ENCODE measurements at regions not wholly inside any gene's neighbourhood (a gene's known extent, or its start where the extent isn't known, plus 50 kb on each side); places are given as distances from the start of the nearest gene placed in this dataset.

DNA sequence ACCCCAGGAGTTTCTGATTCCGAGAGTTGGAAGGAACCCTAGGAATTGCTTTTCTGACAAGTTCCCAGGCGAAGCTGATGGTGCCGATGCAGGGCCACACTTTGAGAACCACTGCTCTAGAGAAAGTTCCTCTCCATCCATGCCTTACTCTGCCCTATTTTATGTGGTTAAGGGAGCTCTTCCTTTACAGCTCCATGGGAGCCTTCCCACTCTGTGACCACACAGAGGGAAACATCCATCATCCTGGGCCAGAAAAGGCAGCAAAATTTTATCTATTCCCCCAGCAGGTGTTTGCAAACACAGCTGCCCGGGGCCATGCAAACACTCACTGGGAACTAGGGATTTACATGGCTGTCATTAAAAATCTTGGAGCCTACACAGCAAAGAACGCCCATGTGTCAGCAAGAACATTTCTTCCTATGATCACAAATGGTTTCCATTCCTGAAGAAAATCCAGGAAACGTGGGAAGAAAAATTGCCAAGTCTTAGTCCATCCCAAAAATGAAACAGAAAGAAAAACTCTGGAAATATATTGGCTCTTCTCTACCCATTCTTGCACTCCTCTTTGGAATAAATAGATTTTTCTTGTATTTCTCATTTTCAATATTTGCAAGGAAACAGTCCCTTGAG lies 252.7 kb downstream of the PMP22 start:
- H3K27ac ChIP-seq: no peak overlapping the region
- TF ChIP-seq, protein P1, sequence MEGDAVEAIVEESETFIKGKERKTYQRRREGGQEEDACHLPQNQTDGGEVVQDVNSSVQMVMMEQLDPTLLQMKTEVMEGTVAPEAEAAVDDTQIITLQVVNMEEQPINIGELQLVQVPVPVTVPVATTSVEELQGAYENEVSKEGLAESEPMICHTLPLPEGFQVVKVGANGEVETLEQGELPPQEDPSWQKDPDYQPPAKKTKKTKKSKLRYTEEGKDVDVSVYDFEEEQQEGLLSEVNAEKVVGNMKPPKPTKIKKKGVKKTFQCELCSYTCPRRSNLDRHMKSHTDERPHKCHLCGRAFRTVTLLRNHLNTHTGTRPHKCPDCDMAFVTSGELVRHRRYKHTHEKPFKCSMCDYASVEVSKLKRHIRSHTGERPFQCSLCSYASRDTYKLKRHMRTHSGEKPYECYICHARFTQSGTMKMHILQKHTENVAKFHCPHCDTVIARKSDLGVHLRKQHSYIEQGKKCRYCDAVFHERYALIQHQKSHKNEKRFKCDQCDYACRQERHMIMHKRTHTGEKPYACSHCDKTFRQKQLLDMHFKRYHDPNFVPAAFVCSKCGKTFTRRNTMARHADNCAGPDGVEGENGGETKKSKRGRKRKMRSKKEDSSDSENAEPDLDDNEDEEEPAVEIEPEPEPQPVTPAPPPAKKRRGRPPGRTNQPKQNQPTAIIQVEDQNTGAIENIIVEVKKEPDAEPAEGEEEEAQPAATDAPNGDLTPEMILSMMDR (IDR thresholded peaks at IDR 0.05): no peak
- no peak for DNase-seq (ENCODE audit: low spot score in 2 of 2)
- no peaks in the 10 kb centered on the region for H3K27me3 ChIP-seq
- H3K4me1 ChIP-seq: no peaks in the 10 kb centered on the region
- H3K4me3 ChIP-seq: no peak overlapping the region
- H3K9me3 ChIP-seq: no peaks in the 10 kb centered on the region
- no peaks in the 10 kb centered on the region for H3K36me3 ChIP-seq
- intact Hi-C loops (cut with DNase I): no loop called here

DNA sequence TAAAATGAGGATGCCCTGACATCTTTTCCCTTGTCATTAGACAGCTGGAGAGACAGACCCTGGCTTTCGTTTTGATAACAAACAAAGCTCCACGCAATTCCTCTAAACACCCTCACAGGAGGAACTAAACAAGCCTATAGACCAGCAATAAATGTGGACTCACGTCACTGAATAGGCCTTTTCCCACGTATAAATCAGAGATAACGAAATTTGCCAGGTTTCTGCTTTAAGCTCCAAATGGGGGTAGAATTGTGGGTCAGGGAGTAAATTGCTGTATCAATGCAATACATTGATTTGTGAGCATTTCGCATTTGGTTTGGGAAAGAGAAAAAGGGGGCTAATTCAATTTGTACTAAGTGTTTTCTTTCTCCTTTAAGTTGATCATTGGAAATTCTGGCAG lies 256.0 kb downstream of the PMP22 start:
- no peak for DNase-seq (ENCODE audit: low spot score in 2 of 2)
- H3K9me3 ChIP-seq: no peaks in the 10 kb centered on the region
- no peaks in the 10 kb centered on the region for H3K4me1 ChIP-seq
- TF ChIP-seq, protein P1 (IDR thresholded peaks at IDR 0.05): no peak
- H3K36me3 ChIP-seq: no peaks in the 10 kb centered on the region
- intact Hi-C loops (cut with DNase I): no loop called here
- no peaks in the 10 kb centered on the region for H3K27me3 ChIP-seq
- no peak overlapping the region for H3K4me3 ChIP-seq
- H3K27ac ChIP-seq: no peak overlapping the region

DNA sequence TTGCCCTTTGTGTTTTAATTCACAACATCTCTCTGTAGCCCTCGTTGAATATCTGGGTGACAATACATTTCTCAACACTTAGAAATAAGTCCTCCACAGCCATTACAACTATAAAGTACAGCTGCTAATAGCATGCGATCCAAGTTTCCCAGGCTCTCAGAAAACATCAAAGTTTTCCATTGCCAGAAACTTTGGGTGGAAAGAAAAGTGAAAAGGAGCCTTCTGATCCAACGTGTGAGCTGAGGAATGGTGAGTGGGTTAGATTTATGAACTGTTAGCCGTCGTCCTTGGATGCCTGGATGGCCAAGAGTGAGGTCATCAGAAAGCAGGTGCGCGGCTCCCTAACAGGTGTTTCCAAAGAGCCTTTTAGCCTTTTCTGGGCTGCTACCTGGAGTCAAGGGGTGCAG lies 258.0 kb downstream of the PMP22 start:
- Histone ChIP-seq H3K36me3 (no peaks in the 10 kb centered on the region), H3K9me3 (no peaks in the 10 kb centered on the region), H3K27ac (no peak overlapping the region), H3K4me3 (no peak overlapping the region), H3K27me3 (no peaks in the 10 kb centered on the region), H3K4me1 (no peaks in the 10 kb centered on the region)
- intact Hi-C loops (cut with DNase I): no loop called here
- DNase-seq (ENCODE audit: low spot score in 2 of 2): no peak
- TF ChIP-seq, protein P1 (IDR thresholded peaks at IDR 0.05): no peak

DNA sequence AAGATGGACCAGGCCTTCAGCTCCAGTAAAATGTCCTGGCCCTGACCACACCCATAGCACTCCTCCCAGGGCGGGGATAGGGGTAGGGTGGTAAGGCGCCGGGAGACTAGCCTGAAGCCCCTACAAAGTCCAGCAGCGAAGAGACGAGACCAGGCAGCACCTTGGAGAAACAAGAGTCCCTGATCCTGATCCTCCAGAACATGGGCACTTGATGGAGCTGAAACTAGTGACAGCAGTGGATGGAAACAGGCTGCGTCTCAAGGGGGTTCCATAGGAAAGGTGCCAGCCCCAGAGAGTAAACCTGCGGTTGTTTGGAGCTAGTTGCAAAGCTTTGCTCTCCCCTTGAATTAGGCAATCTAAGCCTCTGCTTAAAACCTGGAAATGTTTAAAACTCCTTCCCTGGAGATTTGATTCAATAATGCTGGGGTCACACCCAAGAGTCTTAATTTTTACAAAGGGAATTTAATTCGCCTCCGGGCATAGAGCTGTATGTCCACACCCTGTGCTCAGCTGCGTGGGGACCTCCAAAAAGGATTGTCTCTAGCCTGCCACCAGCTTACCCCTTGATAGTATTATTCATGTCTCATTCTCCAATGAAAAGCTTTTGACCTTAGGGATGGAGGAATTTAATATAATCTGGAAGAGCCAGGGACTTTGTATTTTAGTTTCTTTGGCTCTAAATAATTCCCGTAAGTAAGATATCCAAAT lies 258.6 kb downstream of the PMP22 start:
- intact Hi-C loops (cut with DNase I): no loop called here
- TF ChIP-seq, protein P1 (IDR thresholded peaks at IDR 0.05): no peak
- H3K27me3 ChIP-seq: no peaks in the 10 kb centered on the region
- H3K27ac ChIP-seq: no peak overlapping the region
- no peak overlapping the region for H3K4me3 ChIP-seq
- no peaks in the 10 kb centered on the region for H3K36me3 ChIP-seq
- H3K9me3 ChIP-seq: no peaks in the 10 kb centered on the region
- H3K4me1 ChIP-seq: no peaks in the 10 kb centered on the region
- DNase-seq (ENCODE audit: low spot score in 2 of 2): no peak

DNA sequence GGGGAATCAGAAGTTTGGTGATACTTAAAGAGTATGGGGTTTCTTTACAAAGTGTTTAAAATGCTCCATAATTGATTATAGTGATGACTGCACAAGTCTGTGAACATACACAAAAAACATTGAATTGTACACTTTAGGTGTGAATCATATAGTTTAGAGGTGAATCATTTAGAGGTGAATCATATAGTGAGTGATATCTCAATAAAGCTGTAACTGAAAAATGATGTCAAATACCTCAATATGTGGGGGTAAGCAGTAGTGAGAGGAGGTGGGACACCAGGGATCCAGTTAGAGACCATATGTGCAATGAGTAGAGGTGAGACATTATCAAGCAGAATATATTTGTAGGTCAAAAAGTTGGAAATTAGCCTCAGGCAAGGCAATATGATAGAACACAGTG lies 264.5 kb downstream of the PMP22 start:
- Histone ChIP-seq H3K27ac (no peak overlapping the region), H3K4me3 (no peak overlapping the region), H3K9me3 (no peaks in the 10 kb centered on the region), H3K36me3 (no peaks in the 10 kb centered on the region), H3K4me1 (no peaks in the 10 kb centered on the region), H3K27me3 (no peaks in the 10 kb centered on the region)
- TF ChIP-seq, protein P1 (IDR thresholded peaks at IDR 0.05): no peak
- intact Hi-C loops (cut with DNase I): no loop called here
- no peak for DNase-seq (ENCODE audit: low spot score in 2 of 2)

Measured in ascending aorta (tissue), 2 donors.